Gastrocnemius medialis (tissue), 4 donors: ENCODE measurements at regions not wholly inside any gene's neighbourhood (a gene's known extent, or its start where the extent isn't known, plus 50 kb on each side); places are given as distances from the start of the nearest gene placed in this dataset.
"Not testable (repeated sequence)": the region's sequence is repeated elsewhere in the genome, so short reads cannot be mapped to it uniquely, and the experiment has no call there.

Experiments used
- CTCF ChIP-seq, 5 experiments: fragments of 450-650 bp in 3 of 5; fragments of 200-600 bp in 2 of 5; sonication (generic) in 2 of 5; IDR thresholded peaks in 4 of 5; conservative IDR thresholded peaks in 1 of 5; 1 replicate in 4 of 5; 2 replicates in 1 of 5; pipeline ENCODE4 v1.5.1; 2016 to 2019; ENCODE audit warnings: antibody characterized with exemption in 5 of 5, mild to moderate bottlenecking in 3 of 5, moderate library complexity in 3 of 5
- POLR2A ChIP-seq, 2 donors: fragments of 450-650 bp; IDR thresholded peaks; one replicate each; pipeline ENCODE4 v1.6.1; 2017; ENCODE audit warnings: antibody characterized with exemption in 2 of 2, mild to moderate bottlenecking in 2 of 2, moderate library complexity in 2 of 2

- not testable (repeated sequence) for TF ChIP-seq CTCF (IDR thresholded peaks at IDR 0.05 in 4 of 5, conservative IDR thresholded peaks at IDR 0.05 in 1 of 5); POLR2A (IDR thresholded peaks at IDR 0.05)
These were observed 77.5 kb downstream of the KCNJ18 start for GRCh38 chr17:21769781-21770180.
